ENCODE measurements at regions not wholly inside any gene's neighbourhood (a gene's known extent, or its start where the extent isn't known, plus 50 kb on each side); places are given as distances from the start of the nearest gene placed in this dataset.

DNA sequence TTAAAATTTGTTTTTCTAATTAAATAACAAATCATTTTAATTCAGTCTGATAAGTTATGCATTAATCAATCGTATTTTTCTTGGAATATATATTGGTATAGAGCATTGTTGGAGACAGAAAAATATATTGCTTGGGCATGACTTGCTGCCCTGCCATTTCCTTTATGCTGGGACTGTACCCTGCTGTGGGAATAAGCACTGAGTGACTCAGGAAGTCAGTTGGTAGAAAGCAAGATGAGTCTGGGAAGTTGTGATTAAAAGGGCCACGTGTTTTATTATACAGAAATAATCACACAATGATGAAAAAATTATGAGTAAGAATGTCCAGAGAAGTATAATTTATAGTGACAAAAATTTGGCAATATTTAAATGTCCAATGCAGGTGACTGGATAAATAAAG lies 139.5 kb downstream of the KIF18A start:
- H3K4me1 Mint-ChIP-seq (ENCODE audit: low read depth): peaks cover 49% of the 10 kb centered on the region
- no peak for TF ChIP-seq CTCF (IDR thresholded peaks at IDR 0.05)
- no peaks in the 10 kb centered on the region for H3K9me3 Mint-ChIP-seq
- DNase-seq: no peak
- no peak overlapping the region for H3K27ac Mint-ChIP-seq
- H3K27me3 Mint-ChIP-seq (ENCODE audit: insufficient read depth): no peaks in the 10 kb centered on the region; the same call in 1 of the 2 replicates
- no peaks in the 10 kb centered on the region for H3K36me3 Mint-ChIP-seq (ENCODE audit: low read depth)
- H3K4me3 Mint-ChIP-seq: no peak overlapping the region

DNA sequence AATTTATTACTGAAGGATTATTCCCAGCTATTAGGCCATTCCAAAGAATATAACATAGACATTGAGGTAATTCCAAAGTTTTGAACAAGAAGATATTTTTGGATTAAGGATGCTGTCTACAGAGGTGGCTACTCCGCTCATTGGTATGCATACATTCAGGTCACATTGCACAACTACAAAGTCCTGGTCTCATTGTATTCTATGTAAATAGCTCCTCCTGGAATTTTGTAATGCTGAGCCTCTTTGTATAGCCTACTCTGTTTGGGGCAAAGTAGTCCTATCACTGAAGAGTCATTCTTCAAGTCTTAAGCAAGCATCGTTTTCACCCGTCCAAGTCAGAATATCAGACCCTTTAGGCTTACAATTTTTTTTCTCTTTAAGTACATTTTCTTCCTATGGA lies 142.4 kb downstream of the KIF18A start:
- H3K36me3 Mint-ChIP-seq (ENCODE audit: low read depth): no peaks in the 10 kb centered on the region
- H3K4me1 Mint-ChIP-seq (ENCODE audit: low read depth): peaks cover 26% of the 10 kb centered on the region
- no peaks in the 10 kb centered on the region for H3K9me3 Mint-ChIP-seq
- no peak for TF ChIP-seq CTCF (IDR thresholded peaks at IDR 0.05)
- no peak for DNase-seq
- H3K27me3 Mint-ChIP-seq (ENCODE audit: insufficient read depth): no peaks in the 10 kb centered on the region; the same call in 1 of the 2 replicates
- H3K4me3 Mint-ChIP-seq: no peak overlapping the region
- H3K27ac Mint-ChIP-seq: no peak overlapping the region

DNA sequence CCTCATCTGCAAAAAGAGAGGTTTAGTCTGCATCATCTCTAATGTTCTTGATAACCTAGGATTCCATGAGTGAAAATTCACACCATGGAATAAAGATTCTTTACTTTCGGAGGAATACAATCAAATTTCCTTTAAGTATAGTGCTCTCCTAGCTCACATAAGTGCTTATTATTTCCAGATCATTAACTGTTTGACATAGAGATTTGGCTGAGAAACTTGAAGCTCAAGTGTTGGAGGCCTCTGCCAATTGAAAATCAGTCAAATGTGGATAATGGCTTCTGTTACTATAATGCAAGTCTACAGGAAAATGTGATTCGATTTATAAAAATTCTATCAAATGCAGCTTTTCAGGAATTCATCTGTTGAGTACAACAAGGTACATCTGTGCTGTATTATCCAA lies 144.6 kb downstream of the KIF18A start:
- H3K4me1 Mint-ChIP-seq (ENCODE audit: low read depth): peaks cover 16% of the 10 kb centered on the region; the same call in 1 of the 2 replicates
- H3K36me3 Mint-ChIP-seq (ENCODE audit: low read depth): no peaks in the 10 kb centered on the region
- no peak for TF ChIP-seq CTCF (IDR thresholded peaks at IDR 0.05)
- no peaks in the 10 kb centered on the region for H3K27me3 Mint-ChIP-seq (ENCODE audit: insufficient read depth)
- H3K4me3 Mint-ChIP-seq: no peak overlapping the region
- no peak for DNase-seq
- no peaks in the 10 kb centered on the region for H3K9me3 Mint-ChIP-seq
- no peak overlapping the region for H3K27ac Mint-ChIP-seq

DNA sequence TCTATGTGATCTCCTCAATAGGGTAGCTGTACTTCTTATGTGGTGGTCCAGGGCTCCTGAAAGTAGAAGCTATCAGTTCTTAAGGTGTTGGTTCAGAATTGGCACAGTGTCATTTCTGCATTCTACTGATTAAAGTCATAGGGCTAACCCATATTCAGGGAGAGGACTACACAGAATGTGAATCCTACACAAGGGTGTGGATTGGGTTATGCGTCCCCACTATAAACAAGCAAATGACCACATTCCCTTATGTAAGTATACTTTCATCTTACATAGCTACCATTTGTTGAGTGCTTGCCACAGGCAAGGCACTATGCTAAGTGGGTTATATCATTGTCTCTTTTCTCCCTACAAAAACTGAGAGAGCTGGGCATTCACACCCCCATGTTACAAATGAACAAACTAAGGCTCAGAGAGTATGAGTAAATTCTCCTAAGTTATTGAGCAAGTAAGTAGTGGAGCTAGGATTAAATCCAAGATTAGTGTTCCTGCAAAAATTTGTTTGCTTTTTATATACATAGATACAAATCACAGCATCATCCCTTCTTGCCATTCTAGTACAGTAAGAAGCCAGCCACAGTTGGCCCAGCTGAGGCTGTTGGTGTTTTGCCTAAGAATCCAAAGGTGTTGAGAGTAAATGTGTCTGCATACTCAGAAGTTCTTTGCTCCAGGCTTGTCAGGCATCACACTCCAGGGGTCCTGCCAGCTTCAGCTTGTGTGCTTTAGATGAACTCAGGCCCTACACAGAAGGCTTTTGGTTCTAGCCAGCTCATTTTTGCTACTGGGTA lies 157.8 kb downstream of the KIF18A start:
- H3K9me3 Mint-ChIP-seq: no peaks in the 10 kb centered on the region
- DNase-seq: no peak
- no peak for TF ChIP-seq CTCF (IDR thresholded peaks at IDR 0.05)
- no peak overlapping the region for H3K27ac Mint-ChIP-seq
- no peaks in the 10 kb centered on the region for H3K4me1 Mint-ChIP-seq (ENCODE audit: low read depth)
- H3K4me3 Mint-ChIP-seq: no peak overlapping the region
- no peaks in the 10 kb centered on the region for H3K27me3 Mint-ChIP-seq (ENCODE audit: insufficient read depth)
- H3K36me3 Mint-ChIP-seq (ENCODE audit: low read depth): no peaks in the 10 kb centered on the region

DNA sequence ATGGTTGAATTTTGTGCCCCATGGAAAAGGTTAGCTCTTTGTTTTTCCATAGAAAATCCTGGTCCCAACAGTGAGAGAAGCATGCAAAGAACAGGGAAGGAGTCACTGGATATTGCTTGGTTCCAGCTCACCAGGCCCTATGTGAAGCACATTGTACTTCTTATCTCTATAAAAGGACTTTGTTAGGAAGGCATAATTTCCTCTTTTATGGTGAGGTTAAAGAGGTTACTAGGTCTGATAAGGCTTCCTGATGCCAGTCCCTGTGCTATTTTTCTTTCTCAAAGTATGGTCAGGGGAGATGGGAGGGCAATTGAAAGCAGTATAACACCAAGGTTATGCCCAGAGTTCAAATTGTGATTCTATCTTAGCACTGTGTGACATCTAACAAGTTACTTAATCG lies 162.6 kb downstream of the KIF18A start:
- H3K9me3 Mint-ChIP-seq: peaks cover 17% of the 10 kb centered on the region
- TF ChIP-seq CTCF (IDR thresholded peaks at IDR 0.05): no peak
- H3K27me3 Mint-ChIP-seq (ENCODE audit: insufficient read depth): no peaks in the 10 kb centered on the region
- H3K36me3 Mint-ChIP-seq (ENCODE audit: low read depth): peaks cover 12% of the 10 kb centered on the region; the same call in 1 of the 2 replicates
- H3K4me3 Mint-ChIP-seq: no peak overlapping the region
- DNase-seq: no peak
- no peak overlapping the region for H3K27ac Mint-ChIP-seq
- no peaks in the 10 kb centered on the region for H3K4me1 Mint-ChIP-seq (ENCODE audit: low read depth)

Data from HFFc6 (cell line).